ENCODE measurements at regions not wholly inside any gene's neighbourhood (a gene's known extent, or its start where the extent isn't known, plus 50 kb on each side); places are given as distances from the start of the nearest gene placed in this dataset.
"Not testable (repeated sequence)": the region's sequence is repeated elsewhere in the genome, so short reads cannot be mapped to it uniquely, and the experiment has no call there.

DNA sequence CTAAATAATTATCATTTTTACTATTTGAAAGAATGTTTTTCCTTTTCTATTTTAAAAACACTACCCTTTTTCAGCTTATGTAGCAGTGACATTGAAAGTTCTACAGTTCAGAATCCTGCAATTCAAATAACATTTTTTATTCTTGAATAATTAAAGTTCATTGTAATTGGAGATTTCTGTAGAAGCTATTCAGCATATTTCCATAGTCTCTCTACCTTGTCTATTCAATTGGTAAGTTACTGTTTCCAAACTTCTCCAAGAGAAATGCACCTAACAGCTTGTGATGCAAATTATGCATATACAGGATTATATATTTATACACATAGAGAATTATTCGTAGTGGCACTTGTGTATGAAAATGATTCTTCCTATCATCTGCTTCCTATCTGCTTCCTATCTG is 149.7 kb upstream of the ARRDC3 start:
- DNase-seq: no peak

DNA sequence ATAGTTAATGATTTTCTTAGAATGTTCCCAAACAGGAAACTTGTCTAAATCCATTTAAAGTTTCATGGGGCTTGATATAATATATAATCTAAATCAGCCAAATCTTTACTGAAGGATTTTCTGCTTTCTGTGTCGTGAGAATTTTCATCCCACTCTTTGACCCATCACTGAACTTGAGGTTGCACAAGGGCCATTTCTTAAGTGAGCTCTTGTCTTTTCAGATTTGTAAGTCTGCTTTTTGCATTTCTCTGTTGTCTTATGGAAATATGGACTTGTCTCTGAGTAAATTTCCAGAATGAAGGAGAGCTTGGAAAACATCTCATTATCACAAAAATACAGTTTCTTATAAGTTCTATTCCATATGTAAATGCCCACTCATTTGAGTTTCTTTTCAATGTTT is 149.2 kb upstream of the ARRDC3 start:
- no peak for DNase-seq

DNA sequence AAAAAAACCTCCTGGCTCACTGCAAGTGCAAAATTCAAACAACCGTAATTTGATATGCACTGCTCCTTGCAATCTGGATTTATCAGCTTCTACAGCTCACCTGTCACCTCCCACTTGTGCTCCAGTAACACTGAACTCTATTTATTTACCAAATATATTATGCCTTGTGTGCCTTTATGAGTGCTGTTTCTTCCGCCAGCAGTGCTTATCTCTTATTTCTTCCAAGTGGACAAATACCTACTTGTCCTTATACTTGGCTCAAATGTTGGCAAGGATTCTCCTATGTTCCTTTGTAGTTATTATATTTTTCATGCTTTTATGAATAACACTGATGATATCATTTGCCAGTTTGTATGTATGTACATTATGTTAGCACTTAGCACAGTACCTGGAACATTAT is 145.7 kb upstream of the ARRDC3 start:
- no peak for DNase-seq

DNA sequence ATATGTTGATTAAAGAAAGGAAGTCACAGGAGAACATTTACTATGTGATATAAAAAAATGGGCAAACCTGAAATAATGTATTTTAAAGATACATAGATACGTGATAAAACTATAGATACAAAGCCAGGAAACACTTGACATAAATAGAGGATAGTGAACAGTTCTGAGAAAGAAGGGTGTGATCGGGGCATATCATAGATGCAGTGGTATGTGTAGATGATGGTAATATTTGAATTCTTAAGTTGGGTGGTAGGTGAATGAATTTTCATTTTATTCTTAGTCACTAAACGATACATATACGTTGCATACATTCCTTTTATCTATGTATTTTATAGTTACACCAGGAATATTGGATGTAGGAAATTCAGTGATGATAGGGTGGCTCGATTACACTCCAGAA is 138.7 kb upstream of the ARRDC3 start:
- no peak for DNase-seq

DNA sequence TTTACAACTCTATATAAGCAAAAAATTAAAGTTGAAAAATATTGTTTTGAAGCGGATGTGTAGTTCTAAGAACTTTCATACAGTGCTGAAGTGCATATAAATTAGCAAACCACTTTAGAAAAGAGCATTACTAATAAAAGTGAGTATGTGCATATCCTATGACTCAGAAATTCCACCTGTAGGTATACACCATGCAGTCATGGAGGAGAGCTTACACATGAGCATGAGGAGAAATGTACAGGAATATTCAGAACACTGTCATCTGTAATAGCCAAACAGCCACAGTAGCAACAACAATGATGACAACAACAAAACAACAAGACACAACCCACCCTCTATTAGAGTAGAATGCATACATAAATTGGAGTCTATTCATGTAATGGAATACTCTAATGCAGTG is 138.2 kb upstream of the ARRDC3 start:
- DNase-seq: no peak

DNA sequence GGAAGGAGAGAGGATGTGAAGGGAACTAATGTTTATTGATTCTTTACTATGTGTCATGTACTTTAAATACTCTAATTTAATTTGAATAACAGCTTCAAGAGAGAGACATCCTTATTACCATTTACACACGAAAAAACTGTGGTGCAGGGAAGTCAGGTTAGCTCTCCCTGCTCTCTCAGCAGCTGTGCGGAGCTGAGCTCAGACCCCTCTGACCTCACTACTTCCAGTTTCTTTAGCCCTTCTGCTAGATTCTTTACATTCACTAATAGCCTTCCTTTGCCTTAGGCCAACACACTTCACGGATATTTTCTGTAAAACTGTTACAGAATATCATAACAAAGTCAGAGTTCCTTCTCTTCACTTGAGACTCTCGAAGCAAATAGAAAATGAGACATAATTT is 131.3 kb upstream of the ARRDC3 start:
- DNase-seq: no peak

DNA sequence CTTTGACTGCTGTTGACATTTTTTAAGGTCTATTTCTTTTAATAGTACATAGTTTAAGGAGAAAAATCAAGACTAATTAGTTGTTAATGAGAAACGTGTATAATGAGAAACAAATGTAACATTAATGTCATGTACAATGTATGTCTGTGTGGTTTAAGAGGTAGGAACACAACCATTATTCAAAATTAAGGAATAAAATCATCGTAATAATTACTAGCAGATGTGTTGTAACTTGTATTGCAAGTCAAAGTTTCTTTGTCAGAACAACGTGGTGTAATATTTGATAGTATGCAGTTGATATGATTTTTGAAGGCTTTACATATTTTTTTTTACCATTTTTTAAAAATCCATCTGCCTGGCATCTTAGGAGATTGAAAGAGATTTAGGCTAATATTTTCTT is 120.2 kb upstream of the ARRDC3 start:
- no peak for DNase-seq

DNA sequence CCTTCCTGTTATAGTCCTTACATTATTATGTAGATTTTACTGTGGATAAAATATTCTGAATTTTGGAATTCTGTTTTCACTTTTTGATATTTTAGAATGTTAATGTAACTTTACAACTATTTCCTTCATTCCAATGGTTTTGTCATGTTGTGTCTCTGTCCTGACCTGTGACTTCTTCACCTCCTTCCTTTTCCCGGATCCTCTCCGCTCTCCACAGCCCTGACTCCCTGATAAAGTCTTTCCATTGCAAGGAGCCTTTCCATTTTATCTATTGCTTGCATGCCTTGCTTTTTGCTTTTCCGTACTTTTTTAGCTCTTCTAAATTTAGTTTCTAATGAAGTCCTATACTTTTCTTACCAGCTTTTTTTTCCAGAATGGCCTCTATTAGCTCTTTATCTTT is 117.6 kb upstream of the ARRDC3 start:
- no peak for DNase-seq

DNA sequence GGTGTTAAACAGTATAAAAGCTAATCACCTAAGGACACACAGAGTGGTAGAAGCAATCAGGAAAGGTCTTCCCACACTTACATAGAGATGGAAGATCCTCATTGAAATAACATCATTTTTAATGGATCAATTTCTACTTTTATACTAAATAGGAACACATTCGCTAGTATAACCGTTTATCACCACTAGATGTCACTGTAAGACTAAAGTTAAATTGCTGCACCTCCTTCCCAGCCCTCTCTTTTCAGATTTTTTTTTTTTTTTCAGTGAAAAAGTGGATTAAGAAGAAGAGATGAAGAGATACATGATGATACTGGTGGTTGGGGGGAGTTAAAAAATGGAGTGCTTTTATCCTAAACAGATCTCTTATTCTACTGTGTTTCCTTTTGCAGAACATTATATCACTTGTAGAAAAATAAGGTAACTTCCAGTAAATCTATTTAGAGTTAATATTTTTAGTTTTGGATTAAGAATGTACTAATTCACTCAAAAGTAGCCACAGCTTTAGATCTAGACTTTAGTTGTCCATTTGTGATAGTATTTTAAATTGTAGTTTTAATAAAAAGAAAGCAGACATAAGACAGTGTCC is 116.9 kb upstream of the ARRDC3 start:
- peak; percentile 60 for DNase-seq

DNA sequence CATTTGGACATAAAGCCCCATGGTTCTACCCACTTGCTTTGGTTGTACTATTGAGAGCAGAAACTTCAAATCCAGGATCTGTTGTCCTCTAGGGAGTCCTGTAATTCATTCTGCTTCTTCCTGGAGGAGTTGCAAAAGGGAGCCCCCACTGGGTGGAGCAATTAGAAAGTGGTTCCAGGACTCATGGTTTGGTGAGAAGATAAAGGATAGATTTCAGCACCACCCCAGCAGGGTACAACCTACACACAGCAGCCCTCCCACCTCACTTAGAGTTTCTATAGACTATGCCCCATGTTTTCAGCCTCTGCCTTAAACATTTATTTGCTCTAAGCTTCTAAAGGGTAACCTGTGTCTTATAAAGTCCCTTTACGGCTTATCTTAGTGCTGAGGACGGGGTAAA is 112.6 kb upstream of the ARRDC3 start:
- DNase-seq: no peak

DNA sequence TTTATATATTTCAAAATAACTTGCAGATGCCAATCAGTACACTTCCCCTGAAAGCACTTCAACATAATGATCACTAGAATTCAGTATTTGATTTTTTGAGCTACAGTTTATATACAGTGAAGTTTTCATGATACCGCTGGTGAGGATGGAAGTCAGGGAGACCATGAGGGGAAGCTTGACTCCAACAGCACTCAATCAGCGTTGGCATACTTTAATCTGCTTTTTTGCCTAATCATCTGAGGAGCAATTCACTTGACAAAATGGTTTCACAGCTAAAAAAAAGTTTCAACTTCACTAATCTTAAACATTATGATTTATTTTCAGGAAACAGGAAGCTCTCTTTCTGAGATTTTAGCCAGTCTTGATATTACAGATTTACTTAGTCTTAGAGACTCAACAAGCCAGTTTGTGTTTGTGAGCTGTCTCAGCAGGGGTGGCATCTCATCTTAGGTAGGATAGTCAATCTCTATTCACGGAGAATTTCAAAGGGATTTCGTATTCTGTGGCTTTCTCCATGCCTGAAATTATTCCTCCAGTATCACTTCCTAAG is 111.4 kb upstream of the ARRDC3 start:
- no peak for DNase-seq

DNA sequence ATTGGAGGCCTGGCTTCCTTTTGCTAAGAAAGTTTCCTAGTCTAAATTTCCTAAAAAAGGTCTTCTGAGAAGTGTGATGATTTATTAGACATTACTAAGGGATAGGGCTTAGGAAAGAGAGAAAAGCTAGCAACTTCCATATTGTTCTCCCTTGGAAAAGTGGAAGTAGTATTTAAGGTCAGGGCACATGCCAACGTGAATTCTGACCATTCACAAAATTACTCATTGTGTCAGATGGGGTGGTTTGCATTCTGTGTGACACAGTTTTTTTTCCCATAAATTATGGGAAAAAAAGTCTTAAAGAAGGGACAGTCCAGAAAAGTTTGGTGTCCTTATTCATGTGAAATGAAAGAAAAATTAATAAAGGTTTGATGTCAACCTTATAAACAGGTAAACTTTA is 110.0 kb upstream of the ARRDC3 start:
- no peak for DNase-seq

DNA sequence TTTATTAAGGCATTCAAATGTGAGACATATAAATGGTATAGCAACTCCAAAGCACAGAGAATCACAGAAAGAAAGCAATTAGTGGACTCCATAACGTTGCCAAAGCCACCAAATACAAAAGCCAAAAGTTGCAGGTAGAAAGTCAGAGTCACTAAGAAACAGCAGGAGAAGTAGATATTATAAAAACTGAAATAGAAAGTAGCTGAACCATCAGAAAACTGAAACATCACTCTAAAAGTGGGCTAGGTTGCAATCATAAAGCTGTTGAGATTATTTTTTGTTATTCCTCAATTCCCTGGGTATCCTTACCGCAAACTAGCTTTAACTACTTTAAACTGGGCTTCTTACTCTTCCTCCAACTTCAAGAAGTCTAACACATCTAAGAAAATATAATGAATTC is 108.1 kb upstream of the ARRDC3 start:
- no peak for DNase-seq

DNA sequence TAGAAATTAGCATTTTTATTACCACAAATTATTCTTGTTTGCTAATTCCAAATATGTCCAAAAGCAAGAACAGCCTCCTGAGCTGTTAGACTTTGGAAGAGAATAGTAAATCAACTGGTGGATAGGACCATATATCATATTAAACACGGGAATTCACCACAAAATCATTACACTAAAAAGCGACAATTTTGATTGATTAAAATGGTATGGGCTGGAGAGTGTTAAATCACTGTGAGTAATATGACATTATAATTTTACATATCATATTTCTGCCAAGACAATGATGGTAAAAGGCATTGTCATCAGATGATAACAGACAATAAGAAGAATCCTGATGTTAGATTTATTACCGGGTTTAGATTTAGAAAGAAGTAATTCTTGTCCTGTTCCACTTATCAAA is 107.2 kb upstream of the ARRDC3 start:
- no peak for DNase-seq

DNA sequence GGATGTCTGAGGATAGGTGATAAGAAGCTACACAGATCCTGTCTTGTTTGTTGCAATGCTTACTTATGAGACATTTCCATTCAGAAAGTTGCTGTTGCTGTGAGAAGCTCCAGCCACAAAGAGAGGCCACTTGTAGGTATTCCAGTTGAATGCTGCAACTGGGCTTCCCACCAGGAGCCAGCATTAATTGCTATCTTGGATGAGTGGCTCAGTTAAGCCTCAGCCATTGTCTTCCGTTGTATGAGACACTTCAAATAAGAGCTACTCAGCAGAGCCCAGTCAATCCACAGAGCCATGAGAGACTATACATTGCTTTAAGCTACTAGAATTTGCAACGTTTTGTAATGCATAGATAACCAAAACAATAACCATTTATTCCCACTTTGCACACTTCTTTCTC is 104.3 kb upstream of the ARRDC3 start:
- DNase-seq: no peak

DNA sequence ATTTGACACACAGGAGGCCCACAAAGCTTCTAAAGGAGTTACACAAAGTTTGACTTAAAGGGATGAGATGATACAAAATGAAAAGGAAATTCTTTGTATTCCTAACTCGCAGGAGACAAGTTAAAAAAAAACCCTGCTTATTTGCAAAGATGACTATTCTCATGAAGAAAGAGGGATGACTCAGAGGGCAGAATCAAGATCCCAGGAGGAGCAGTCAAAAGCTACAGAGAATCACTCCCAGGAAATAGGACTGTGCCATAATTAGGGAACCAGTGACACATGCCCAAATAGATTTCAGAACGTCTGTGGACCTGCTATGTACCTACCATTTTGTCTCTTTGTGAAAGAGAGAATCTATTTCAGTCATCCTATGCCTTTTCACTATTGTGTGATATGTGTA is 103.5 kb upstream of the ARRDC3 start:
- DNase-seq: peak; percentile 74

DNA sequence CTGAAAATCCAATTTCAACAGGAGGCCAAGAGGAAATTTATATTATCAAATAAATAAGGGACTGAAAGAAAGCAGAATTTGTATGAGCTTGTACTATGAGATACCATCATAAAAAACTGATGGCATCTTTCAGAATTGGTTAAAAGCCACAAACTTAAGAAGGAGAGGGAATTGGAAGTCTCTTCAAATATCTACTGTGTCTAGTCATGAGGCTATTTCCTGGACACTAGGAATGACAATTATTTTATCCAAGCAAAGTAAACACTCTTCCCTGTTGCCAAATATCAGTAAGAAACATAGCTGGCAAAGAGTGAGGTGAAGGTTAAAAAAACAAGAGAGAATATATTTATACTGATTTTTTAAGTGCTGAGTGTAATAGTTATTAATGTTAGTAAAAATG is 101.5 kb upstream of the ARRDC3 start:
- peak; percentile 66 for DNase-seq

DNA sequence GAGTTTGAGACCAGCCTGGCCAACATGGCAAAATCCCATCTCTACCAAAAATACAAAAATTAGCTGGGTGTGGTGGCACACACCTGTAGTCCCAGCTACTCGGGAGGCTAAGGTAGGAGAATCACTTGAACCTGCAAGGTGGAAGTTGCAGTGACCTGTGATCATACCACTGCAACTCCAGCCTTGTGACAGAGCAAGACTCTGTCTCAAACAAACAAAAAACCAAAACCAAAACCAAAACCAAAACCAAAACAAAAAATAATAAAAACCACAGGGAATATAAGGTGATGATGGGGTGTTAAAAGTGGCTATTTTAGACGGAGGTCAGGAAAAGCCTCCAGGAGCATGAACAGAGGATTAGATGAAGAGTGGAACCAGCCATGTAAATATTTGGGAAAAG is 96.3 kb upstream of the ARRDC3 start:
- not testable (repeated sequence) for DNase-seq

DNA sequence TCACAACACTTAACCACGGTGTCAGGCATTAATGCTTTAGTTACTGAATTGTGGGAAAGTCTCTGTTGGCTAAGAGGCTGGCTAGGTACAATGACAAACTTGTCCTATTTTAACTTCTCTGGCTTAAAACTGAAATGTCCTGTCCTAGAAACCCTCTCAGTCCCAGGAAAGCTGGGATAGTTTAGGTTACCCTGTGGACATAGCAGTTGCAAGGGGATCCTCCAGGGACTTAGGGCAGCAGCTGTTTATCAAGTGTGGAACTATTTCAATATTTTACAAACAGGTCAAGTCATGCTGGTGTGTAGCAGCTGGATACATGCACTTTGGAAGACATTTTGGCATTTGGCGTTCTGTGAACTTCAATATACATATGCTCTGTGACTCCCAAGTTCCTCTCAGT is 95.0 kb upstream of the ARRDC3 start:
- no peak for DNase-seq

DNA sequence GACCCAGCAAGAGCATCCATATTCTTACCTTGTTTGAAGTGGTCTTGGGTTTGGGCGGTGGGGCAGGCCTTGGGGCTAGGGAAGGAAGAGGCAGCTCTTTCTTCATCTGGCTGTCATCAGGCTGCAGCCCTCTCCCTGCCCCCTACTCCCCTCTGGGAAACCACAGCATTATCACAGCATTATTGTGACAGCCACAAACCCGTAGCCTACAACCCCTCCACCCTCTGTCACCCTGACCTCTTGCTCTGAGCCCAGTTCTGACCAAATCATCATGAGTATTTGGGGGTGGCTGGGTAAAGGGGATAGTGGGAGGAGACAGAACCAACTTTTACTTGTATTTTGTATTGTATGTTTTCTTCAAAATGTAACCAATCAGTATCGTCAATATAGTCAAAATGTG is 94.3 kb upstream of the ARRDC3 start:
- DNase-seq: no peak

DNA sequence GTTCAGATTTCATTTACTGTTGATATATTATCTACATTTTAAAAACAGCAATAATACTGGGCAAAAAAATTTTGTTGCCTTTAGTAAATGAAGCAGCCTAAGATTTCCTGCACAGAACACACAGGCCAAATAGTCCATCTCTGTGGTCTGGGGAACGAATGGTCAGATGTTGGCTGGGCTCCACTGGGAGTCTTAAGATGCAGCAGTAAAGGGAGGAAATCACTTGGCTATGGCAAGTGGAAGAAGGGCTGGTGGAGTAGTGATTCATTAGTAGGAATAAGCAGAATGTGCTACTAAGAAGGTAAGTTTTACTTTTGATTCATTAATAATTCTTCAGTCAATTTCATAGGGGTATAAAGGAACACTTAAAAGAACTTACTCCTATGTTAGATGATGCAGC is 91.1 kb upstream of the ARRDC3 start:
- DNase-seq: no peak

DNA sequence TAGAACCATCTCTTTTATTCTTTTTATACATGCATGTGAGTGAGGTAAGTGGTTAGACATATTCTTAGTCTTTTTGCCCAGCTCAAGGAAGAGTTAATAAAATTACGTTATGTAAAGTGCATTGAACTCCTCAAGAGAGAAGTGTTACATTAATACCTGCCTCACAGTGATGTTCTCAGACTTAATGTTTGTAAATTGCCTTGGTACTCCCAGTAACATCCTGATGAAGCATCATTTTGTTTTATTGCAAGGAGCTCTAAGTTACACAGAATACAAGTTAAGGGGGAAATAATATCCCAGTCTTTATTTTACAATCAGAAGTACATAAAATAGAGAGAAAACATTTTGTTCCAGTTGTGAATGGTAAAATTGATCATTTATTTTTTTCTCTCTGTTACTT is 89.5 kb upstream of the ARRDC3 start:
- no peak for DNase-seq

DNA sequence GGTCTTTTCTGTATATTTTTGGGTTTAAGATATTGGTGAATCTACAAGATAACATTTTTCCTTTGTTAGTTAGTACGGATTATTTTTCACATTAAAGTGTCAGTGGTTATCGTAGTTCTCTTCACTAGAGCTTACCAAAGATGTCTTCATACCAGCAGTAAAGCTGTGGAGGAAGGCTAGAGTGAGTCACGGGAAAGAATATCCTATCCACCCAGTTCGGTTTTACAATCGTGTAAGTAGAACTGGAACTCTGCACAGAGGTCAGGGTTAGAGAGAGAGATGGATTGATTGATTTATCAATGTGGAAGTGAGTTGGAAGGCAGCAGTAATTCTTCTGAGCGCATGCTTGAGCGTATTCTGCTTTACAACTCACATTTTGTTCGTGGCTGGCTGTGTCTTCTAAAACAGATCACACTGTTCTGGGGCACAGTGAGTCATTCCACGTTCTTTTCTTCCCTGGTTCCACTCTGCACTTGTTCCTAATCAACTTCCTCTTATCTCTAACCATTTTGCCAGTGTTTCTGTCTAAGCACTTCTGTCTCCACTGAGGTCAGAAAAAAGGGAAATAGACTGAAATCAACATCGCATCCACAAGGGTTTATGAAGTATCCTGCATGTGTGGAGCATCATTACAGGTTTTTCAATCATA is 86.5 kb upstream of the ARRDC3 start:
- DNase-seq: no peak

DNA sequence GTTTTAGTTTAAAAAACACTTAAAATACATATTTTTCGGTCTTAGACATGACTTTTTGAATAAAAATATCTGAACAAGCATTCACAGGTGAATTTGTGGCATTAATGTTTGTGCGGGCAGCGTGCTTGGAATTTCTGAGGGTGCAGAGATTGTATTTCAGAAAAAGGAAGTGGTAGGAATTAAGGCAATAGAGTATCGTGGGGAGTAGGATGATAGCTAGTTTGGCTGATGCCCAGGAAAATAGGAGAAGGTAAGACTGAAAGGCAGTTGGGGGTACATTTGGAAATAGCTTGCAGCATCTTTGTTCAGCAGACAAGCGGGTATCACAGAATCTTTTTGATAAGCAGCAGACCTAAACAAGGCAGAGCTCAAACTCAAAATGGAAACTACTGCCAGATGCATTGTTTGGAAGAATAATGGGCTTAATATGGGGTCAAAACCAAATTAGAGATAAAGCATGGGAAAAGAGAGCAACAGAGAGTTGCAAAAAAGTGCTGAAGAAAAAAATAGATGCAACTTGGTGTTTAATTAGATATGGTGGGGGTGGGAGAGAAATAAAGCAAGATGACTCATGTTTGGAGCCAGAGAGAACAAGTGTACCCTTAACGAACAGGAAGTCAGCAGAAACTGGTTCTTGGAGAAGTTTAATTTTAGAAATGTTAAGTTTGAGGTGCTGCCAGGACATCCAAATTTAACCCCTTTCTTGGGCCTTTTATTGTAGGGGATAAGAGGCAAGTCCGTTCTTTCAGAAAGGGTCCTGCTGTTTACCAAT is 85.7 kb upstream of the ARRDC3 start:
- no peak for DNase-seq

Measured in fibroblast of skin of back (primary cell).